COR-L47 (cell line): ENCODE measurements at regions not wholly inside any gene's neighbourhood (a gene's known extent, or its start where the extent isn't known, plus 50 kb on each side); places are given as distances from the start of the nearest gene placed in this dataset.

Source experiments
- DNase-seq: peaks from one replicate; lab custom pipeline; 2025; lab: John Stamatoyannopoulos, UW

- no peak for DNase-seq
Measured at GRCh38 chr6:168773788-168774187, 332.8 kb downstream of the SMOC2 start.

- DNase-seq: no peak
Measured at GRCh38 chr6:168765752-168766151, 324.8 kb downstream of the SMOC2 start.

GRCh38 chr6:168756009-168756634 lies 315.1 kb downstream of the SMOC2 start:
- no peak for DNase-seq

- no peak for DNase-seq
Measured at GRCh38 chr6:168746643-168747042, 305.7 kb downstream of the SMOC2 start.

- no peak for DNase-seq
Measured at GRCh38 chr6:168746013-168746412, 305.0 kb downstream of the SMOC2 start.

GRCh38 chr6:168744861-168745260 lies 303.9 kb downstream of the SMOC2 start:
- no peak for DNase-seq

GRCh38 chr6:168741942-168742782 lies 301.2 kb downstream of the SMOC2 start:
- no peak for DNase-seq

- DNase-seq: no peak
Measured at GRCh38 chr6:168741305-168741704, 300.3 kb downstream of the SMOC2 start.

GRCh38 chr6:168739381-168739780 lies 298.4 kb downstream of the SMOC2 start:
- no peak for DNase-seq

- no peak for DNase-seq
Measured at GRCh38 chr6:168737481-168737880, 296.5 kb downstream of the SMOC2 start.

- DNase-seq: no peak
Measured at GRCh38 chr6:168737014-168737413, 296.0 kb downstream of the SMOC2 start.

GRCh38 chr6:168736039-168736438 lies 295.1 kb downstream of the SMOC2 start:
- no peak for DNase-seq

- DNase-seq: no peak
Measured at GRCh38 chr6:168735268-168735949, 294.4 kb downstream of the SMOC2 start.

GRCh38 chr6:168734523-168734922 lies 293.5 kb downstream of the SMOC2 start:
- no peak for DNase-seq

- DNase-seq: no peak
Measured at GRCh38 chr6:168732676-168733075, 291.7 kb downstream of the SMOC2 start.

- DNase-seq: no peak
Measured at GRCh38 chr6:168730931-168731716, 290.1 kb downstream of the SMOC2 start.

- DNase-seq: no peak
Measured at GRCh38 chr6:168728056-168728455, 287.1 kb downstream of the SMOC2 start.

GRCh38 chr6:168726312-168726856 lies 285.4 kb downstream of the SMOC2 start:
- no peak for DNase-seq

GRCh38 chr6:168725802-168726201 lies 284.8 kb downstream of the SMOC2 start:
- DNase-seq: peak; percentile 51

- DNase-seq: peak; percentile 58
Measured at GRCh38 chr6:168724669-168725570, 283.9 kb downstream of the SMOC2 start.

GRCh38 chr6:168724033-168724432 lies 283.0 kb downstream of the SMOC2 start:
- no peak for DNase-seq
